H4 (cell line): ENCODE measurements at regions not wholly inside any gene's neighbourhood (a gene's known extent, or its start where the extent isn't known, plus 50 kb on each side); places are given as distances from the start of the nearest gene placed in this dataset.
"Not testable (repeated sequence)": the region's sequence is repeated elsewhere in the genome, so short reads cannot be mapped to it uniquely, and the experiment has no call there.

Experiments used
- DNase-seq: peaks from one replicate; pipeline ENCODE4 v3.0.0-alpha.2; 2015; ENCODE audit warnings: low spot score

DNA sequence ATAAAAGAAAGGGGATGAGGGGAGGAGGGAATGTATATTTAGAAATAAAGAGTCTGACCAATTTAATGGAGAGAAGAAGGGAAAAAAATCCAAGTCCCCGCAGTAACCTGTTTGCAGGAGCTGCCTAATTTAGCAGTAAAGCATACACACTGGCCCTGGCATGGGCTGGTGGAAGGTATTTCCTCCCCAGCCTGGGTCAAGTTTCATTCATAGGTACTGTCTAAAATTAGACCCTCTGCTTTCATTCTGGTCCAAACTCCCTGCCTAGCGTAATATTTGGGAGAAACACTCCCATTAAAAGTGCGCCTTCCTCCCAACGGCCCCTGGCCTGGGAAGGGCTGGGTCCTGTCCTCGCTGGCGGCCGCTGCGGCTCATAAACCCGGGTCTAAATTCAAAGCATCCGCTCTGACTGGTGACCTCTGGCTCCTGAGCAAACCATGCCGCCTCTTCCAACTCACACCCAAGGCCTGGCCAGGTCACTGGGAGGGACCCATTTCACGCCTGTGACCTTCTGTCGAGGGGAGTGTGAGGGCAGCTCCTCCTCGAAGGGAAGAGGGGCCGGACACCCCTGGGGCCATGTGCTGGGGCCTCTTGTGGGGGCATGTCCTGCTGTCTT is 123.2 kb downstream of the FGF18 start:
- DNase-seq: no peak

DNA sequence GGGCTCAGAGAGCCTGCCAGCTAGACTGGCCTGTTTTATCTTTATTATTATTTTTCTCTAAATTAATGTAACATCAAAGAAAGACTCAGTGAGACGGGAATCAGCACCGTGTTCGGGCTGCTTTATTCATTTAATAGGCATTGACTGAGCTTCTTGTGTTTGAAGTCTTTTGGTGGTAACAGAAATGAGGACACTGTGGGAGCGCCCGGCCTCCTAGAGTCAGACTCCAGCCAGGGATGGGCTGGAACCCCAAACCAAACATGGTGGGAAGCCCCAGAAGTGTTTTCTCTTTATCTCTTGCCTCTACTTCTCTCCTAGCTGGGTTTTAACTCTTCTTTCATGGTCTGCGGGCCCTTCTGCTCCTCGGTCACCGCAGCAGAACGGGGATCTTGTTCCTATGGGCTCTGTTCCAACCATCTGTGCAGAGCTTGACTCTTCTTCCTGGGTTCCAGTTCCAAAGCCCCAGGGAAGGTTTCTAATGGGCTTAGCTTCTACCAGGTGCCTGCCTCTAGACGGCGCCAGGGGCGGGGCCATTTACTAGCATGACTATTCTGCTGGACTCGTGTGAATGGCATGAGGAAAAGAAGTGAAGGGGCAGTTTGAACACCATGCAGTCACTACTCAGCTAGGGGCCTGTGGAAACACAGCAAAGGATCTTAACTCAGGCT is 123.8 kb downstream of the FGF18 start:
- no peak for DNase-seq

DNA sequence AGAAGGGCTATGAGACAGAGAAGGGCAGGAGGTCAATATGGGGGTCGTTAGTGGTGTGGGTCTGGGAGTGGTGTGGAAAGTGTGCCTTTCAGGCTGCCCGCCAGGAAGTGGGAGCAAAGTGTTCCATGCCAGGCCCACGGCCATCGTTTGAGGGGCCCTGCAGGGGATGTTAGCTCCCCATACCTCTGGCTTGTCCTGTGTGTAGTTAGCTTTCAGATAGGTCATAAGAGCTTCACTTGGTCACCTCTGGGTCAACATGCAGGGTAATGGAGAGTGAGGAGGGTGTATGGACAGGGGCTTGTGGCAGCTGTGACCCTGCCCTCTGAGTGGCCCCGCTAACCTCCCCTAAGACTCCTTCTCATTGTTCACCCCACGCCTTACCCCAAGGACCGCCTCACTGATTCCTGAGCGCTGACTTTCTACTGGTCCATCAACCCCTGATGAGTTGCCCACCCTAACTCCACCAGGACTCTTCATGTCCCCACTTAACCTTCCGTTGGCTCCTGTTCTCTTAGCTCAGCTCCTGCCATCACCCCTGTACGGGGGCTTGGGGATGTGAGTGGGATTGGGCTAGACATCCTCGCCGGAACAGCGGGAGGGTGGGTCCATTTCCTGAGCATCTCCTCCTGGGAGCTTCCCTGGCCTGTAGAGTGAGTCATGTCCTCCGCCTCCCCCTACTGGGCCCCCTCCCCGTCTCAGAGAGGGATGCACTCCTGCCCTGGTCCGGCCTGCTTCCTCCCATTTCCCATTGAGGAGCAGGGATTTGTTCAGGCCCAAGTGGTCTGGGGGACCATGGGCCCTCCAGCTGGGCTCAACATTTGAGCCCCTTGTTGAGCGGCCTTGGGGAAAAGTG is 125.7 kb downstream of the FGF18 start:
- DNase-seq: no peak

DNA sequence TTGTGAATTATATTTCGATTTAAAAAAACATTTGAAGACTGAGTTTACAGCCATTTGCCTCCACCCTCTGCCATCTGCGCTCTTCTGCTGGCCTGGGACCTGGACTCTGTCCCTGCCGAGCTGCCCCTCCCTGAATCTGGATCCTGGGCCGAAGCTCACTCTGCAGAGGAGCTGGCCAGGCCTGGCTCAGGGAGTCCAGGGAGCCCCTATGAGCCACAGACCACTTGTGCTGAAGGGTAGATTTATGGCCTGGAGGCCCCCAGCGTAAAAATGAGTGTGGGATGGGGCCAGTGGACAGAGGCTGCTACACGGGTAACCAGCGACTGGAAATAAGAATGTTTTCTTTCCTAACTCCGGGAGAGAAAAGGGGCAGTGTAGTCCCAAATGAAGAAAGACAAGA is 129.8 kb downstream of the FGF18 start:
- DNase-seq: no peak

DNA sequence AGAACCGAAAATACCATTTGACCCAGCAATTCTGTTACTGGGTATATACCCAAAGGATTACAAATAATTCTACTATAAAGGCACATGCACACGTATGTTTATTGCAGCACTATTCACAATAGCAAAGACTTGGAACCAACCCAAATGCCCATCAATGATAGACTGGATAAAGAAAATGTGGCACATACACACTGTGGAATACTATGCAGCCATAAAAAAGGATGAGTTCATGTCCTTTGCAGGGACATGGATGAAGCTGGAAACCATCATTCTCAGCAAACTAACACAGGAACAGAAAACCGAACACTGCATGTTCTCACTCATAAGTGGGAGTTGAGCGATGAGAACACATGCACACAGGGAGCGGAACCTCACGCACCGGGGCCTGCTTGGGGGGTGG is 134.4 kb downstream of the FGF18 start:
- DNase-seq: not testable (repeated sequence)

DNA sequence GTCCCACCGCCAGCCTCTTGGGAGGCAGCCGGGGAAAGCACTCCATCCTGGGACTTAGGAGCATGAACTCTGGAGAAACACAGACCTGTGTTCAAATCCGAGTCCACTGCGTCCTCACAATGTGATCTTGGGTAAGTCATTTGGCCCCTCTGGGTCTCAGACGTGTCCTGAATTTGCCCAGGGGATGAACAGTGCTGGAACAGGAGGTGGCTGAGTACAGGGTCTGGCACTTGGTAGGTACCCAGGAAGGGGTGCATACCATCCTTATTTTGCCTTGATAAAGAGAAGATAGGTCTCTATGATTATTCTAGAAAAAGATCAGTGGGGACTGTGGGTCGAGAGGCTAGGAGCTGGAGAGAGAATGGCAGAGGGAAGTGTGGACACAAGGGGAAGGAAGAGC is 135.7 kb downstream of the FGF18 start:
- DNase-seq: no peak

DNA sequence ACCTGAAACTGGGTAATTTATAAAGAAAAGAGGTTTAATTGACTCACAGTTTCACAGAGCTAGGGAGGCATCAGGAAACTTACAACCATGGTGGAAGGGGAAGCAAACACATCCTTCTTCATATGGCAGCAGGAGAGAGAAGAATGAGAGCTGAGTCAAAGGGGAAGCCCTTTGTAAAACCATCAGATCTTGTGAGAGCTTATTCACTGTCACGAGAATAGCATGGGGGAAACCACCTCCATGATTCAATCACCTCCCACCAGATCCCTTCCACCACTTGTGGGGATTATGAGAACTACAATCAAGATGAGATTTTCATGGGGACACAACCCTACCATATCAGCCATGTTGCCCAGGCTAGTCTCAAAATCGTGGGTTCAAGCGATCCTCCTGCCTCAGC is 143.4 kb downstream of the FGF18 start:
- DNase-seq: no peak

DNA sequence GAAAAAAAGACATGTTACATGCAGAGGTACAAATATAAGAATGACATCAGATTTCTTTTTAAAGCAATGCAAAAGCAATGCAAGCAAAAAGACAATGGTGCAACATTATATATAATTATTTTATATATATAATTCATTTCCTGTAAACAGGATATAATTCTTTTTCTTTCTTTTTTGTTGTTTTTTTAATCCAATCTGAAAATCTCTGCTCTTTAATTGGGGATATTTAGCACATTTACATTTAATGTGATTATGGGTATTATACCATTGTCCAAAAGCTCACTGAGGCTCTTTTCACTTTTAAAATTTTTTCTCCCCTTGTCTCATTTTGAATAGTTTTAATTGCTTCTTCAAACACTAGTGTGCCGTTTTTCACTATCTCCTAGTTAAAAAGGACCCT is 148.9 kb downstream of the FGF18 start:
- DNase-seq: no peak

DNA sequence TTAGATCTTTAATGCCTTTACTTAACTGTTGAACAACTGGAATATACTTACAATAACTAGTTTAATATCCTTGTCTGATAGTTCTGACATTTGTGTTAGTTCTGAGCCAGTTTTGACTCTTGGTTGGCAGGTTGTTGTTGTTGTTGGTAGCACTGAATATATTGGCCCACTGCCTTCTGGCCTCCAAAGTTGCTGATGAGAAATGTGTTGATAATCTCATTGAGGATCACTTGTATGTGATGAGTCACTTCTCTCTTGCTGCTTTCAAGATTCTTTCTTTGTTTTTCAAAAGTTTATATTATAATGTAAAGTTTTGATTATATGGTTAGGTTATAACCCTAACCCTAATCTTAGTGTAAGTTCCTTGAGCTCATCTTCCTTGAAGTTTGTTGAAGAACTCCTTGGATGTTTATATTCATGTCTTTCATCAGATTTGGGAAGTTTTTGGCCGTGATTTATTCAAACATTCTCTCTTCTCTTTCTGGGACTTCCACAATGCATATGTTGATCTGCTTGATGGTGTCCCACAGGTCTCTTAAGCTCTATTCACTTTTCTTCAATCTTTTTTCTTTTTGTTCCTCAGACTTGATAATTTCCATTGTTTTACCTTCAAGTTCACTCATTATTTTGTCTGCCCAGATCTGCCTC is 149.7 kb downstream of the FGF18 start:
- DNase-seq: no peak

DNA sequence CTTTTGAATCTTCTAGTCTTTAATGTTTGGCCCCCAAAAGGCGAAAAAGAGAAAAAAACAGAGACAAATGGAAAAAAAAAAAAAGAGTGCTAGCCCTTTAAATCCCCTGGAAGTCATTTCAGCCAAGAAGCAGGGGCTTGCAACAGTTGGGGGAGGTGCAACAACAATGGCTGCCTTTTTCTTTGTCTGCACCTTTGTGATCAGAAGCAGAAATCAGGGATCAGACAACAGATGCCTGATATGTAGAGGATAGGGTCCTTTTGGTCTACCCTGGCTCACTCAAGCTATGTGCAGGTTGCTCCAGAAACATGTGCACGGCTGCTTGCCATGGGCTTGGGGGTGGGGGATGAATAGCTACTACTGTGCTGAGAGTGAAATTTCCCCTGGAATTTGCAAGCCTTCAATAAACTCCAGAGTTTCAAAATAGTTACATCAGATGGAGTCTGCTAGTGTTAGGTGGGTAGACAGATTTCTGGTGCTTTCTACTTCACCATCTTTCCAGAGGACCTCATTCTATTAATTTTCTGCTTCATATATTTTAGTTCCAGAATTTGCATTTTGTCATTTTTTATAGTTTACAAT is 150.9 kb downstream of the FGF18 start:
- DNase-seq: no peak

DNA sequence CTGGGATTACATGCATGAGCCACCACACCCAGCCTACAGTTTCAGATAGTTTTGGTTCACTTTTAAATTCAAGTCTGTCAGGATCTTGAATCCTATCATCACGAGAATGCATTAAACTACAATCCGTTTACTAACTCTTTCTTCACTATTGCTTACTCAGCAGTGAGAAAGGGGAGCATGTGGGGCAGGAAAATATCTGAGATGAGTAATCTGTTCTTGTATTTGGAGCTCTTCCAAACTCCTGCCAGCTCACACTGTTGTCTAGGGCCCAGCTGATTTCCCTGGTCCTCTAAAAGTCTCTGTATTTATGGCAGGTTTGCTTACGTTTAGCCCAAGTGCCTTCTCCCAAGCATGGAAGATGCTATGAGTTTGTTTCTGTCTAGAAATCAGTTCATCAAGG is 152.2 kb downstream of the FGF18 start:
- DNase-seq: peak; percentile 67

DNA sequence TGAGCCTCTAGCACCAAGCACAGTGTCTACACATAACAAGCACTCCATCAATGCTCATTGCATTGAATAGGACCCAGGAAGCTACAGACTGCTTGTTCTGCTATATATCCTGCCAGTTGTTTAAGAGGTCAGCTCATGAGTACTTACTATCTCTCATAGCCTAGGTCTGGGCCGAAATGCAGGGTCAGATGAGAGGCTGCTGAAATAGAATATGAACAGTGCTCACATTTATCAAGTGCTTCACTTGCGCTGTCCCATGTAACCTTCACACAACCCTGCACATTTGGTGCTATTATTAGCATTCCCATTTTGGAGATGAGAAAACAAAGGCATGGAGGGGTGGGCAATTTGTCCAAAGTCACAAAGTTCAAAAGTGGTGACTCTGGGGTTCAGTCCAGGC is 153.6 kb downstream of the FGF18 start:
- DNase-seq: no peak

DNA sequence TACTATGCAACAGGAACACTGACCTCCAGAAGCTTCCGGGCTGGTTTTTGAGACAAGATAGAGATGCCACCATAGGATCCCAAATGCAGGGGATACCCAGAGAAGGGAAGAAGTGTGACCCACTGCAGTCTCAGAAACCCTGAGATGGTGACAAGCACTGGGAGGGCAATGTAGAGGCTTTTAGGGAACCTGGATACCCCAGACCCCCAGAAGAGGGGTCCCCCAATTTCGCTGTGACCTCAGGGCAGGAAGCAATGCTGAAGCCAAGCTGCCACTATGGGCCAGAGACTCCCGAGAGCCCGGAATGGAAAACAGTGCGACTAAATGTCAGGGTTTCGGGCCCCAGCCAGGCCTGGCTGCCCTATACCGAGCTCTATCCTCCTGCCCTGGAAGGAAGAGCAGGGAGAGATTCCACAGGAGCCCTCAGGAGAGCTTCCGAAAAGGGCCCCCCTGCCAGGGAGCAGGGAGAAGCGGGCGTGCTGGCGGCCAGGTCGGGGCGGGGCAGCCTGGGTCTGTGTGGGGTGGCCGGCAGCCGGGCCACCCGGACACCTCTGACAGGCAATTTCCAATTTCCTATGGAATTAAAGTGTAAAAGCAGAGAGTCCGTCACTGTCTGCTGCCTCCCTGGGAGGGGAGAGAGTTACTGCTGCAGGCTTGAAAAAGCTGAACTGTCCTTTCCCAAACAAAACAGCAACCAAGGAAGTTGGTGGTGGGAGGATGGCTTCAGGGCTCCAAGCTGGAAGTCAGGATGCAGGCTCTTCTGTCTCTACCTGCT is 154.2 kb downstream of the FGF18 start:
- DNase-seq: no peak

DNA sequence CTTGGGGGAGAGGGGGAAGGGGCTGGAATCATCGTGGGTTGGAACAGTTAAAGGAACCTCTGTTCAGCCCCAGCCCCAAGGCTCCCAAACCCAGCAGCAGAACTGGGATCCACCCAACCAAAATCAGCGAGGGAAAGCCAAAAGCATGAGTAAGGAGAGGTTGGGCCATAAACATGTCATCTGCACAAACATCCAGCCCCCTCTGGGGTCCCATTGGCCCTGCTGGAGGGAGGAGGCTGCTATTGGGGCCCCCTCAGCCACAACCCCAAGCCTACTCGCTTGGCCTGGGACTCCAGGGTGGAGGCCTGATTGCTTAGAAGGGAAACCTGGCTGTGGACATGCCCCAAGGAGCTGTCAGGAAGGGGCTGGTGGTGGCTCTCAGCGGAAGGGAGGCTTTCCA is 154.9 kb downstream of the FGF18 start:
- no peak for DNase-seq

DNA sequence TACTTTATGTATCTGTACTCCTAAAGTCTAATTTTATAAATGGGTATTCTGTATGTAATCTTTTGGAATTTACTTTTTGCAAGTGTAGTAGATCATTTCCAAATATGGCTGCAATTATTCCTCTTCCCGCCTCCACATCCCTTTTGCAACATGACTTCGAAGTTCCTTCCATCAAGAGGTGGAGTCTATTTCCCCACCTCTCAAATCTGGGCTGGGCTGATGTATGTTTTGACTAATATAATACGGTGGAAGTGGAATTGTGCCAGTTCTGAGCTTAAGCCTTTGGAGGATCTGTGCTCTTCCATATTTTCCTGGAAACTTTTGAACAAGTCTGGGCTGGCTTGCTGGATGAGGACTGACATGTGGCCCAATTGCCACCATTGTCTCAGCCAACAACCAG is 155.9 kb downstream of the FGF18 start:
- DNase-seq: no peak

DNA sequence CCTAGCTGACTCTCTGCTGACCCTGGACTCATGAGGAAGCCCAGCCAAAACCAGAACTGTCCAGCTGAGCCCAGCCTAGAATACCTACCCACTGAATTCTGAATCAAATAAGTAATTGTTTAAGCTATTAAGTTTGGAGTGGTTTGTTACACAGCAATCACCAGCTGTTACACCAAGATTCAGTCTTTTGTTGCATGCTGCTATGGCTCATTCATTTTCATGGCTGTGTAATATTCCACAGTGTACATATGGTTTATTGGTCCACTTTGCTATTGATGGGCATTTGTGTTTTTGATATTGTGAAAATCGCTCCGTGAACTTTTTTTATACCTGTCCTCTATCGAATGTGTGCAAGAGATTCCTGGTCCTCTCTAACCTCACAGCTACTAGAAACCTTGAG is 156.4 kb downstream of the FGF18 start:
- no peak for DNase-seq

DNA sequence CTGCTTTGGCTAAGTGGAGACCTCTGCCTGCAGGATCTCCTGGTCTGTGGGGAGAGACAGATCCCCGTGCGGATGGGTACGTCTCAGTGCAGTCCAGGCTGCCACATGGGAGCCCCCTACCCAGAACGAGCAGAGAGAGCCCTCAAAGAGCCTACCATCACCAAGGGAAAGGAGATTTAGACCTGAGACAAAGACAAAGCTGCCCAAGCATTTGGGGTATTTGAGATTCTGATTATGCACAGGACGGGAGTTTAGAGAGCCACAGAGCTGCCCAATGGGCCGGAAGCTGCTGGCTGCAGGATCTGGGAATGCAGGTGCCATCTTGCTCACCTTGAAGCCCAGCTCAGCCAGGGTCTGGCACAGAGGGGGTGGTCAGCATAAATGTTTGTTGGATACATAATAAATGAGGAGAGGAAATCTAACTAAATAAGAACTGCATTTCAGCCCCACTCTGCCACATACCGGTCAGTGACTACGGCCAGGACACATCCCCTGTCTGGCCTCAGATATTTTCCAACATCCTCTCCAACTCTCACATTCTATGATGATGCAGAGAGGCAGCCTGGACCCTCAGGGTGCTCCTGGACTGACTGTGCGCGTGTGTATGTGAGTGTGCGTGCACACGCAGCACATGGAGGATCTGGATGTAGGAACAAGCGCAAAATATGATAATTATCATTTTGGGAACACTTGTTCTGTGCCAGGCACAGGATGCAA is 157.8 kb downstream of the FGF18 start:
- peak; percentile 1 for DNase-seq

DNA sequence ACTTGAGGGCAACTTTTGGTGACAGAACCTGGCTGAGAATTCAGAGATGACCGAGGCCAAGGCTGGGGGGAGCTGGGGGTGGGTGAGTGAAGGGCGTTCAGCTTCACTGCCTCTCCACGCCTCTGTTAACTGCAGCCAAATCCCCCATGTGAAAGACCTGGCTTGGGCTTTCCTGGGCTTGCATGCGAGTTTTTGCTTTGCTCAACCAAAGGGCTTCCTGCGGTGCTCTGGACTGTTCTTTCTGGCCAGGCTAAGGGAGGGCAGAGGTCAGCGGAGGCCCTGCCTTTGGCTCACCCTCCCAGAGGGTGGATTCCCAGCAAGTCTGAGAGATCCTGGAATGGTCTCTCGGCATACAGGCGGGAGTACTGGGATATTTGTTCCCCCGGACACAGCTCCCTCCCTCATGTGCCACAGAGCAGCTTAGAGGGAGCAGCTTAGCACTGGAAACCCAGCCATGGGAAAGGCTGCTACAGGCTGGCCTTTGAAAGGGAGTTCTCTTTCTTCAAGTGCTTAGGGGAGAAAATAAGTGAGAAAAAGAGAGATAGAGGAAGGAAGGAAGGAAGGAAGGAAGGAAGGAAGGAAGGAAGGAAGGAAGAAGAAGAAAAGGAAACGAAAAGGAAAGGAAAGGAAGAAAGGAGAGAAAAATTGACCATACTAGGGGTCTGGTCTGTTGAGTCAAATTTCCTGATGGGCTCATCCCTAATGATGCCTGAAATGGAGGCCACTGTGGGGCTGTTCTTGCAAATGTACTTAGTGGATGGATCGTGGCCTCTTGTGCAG is 158.8 kb downstream of the FGF18 start:
- peak; percentile 1 for DNase-seq

DNA sequence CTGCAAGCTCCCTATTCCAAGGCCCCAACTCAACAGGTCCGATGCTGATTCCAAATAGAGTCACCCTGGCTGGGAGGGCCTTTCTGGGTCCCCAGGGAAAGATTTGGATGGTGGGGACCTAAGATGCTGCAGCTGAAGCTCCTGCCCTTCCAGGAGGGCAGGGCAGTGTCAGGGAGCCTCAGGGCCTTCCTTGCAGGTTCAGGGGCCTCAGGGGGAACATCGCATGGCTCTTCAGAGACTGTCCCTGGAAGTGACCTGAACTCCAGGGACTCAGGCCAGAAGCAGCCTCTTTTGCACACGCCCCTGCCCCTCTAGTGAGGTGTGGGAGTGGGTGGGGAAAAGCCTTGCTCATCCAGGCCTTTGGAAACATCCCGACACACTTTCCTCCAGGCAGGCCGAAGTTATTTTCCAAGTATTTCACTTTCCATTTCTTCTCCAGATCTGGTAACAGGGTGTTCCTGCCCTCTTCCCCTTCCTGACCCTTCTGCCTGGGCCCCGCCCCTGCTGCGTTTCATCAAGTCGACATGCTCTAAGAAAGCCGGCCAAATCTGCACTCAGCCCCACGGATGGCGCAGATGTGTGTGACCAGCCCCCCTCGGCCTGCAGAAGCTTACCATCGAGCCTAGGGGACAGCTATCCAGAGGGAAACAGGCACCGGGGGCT is 159.5 kb downstream of the FGF18 start:
- peak; percentile 2 for DNase-seq
